OCI-LY3 (cell line): ENCODE measurements at regions not wholly inside any gene's neighbourhood (a gene's known extent, or its start where the extent isn't known, plus 50 kb on each side); places are given as distances from the start of the nearest gene placed in this dataset.

Experiments
- CTCF ChIP-seq: fragments of 200-600, 300-600 bp; sonication (generic); IDR thresholded peaks from 2 replicates; pipeline ENCODE4 v1.5.1; 2014; ENCODE audit warnings: antibody characterized with exemption, low read length, low read depth
- EZH2phosphoT487 ChIP-seq: fragments of 200-600 bp; shearing (Covaris generic); IDR thresholded peaks from 2 replicates; pipeline ENCODE4 v1.6.1; 2018; ENCODE audit warnings: antibody characterized with exemption, mixed run types, low read depth

- no peak for TF ChIP-seq CTCF
- TF ChIP-seq EZH2phosphoT487, result no peak
These were observed 450.4 kb downstream of the MFSD1 start for GRCh38 chr3:159252274-159252673.
